IPS-NIHi7 (cell line): ENCODE measurements at regions not wholly inside any gene's neighbourhood (a gene's known extent, or its start where the extent isn't known, plus 50 kb on each side); places are given as distances from the start of the nearest gene placed in this dataset.
"Not testable (repeated sequence)": the region's sequence is repeated elsewhere in the genome, so short reads cannot be mapped to it uniquely, and the experiment has no call there.

Experiments used
- DNase-seq: peaks from one replicate; pipeline ENCODE4 v3.0.0; 2012; ENCODE audit warnings: mixed read lengths; ENCODE audit errors: extremely low spot score

- DNase-seq: no peak
Measured at GRCh38 chrX:123083924-123084323, 100.2 kb upstream of the GRIA3 start.

- DNase-seq: no peak
Measured at GRCh38 chrX:123084797-123085196, 99.3 kb upstream of the GRIA3 start.

- DNase-seq: peak; percentile 43
Measured at GRCh38 chrX:123085311-123085940, 98.7 kb upstream of the GRIA3 start.

GRCh38 chrX:123086768-123087167 is 97.3 kb upstream of the GRIA3 start:
- DNase-seq: no peak

- DNase-seq: no peak
Measured at GRCh38 chrX:123087326-123087725, 96.8 kb upstream of the GRIA3 start.

- DNase-seq: no peak
Measured at GRCh38 chrX:123088331-123088730, 95.7 kb upstream of the GRIA3 start.

- DNase-seq: no peak
Measured at GRCh38 chrX:123088930-123089329, 95.1 kb upstream of the GRIA3 start.

- DNase-seq: no peak
Measured at GRCh38 chrX:123093792-123094191, 90.3 kb upstream of the GRIA3 start.

GRCh38 chrX:123108513-123109427 is 75.3 kb upstream of the GRIA3 start:
- no peak for DNase-seq

GRCh38 chrX:123121241-123121640 is 62.8 kb upstream of the GRIA3 start:
- no peak for DNase-seq

GRCh38 chrX:123129805-123130204 is 54.3 kb upstream of the GRIA3 start:
- not testable (repeated sequence) for DNase-seq
